H9 (cell line): ENCODE measurements at regions not wholly inside any gene's neighbourhood (a gene's known extent, or its start where the extent isn't known, plus 50 kb on each side); places are given as distances from the start of the nearest gene placed in this dataset.

ENCODE experiments used
- DNase-seq: peaks from one replicate; pipeline ENCODE4 v3.0.0-alpha.2; 2017
- H2AFZ ChIP-seq: one replicate; pipeline ENCODE4 v1.6.1; 2013; ENCODE audit warnings: mild to moderate bottlenecking, low read length, control low read depth, moderate library complexity
- H2AK5ac ChIP-seq: 2 replicates; pipeline ENCODE4 v1.6.1; 2013; ENCODE audit warnings: low read length, control low read depth, mixed read lengths; ENCODE audit not compliant: insufficient read length
- H2BK120ac ChIP-seq: one replicate; pipeline ENCODE4 v1.6.1; 2013; ENCODE audit warnings: low read depth, mild to moderate bottlenecking, low read length, control low read depth, inconsistent platforms; ENCODE audit not compliant: poor library complexity, severe bottlenecking
- H2BK12ac ChIP-seq: 2 replicates; pipeline ENCODE4 v1.6.1; 2013; ENCODE audit warnings: low read length, control low read depth, mixed read lengths, low read depth; ENCODE audit not compliant: insufficient read length
- H2BK15ac ChIP-seq: 2 replicates; pipeline ENCODE4 v1.6.1; 2013; ENCODE audit warnings: low read depth, low read length, control low read depth
- H2BK20ac ChIP-seq: one replicate; pipeline ENCODE4 v1.6.1; 2013; ENCODE audit warnings: low read depth, mild to moderate bottlenecking, low read length, control low read depth, inconsistent platforms; ENCODE audit not compliant: poor library complexity, severe bottlenecking
- H2BK5ac ChIP-seq: 2 replicates; pipeline ENCODE4 v1.6.1; 2013; ENCODE audit warnings: low read length, control low read depth, mixed read lengths; ENCODE audit not compliant: insufficient read length
- H3K14ac ChIP-seq: 2 replicates; pipeline ENCODE4 v1.6.1; 2013; ENCODE audit warnings: low read length, control low read depth; ENCODE audit not compliant: insufficient read depth
- H3K18ac ChIP-seq: 2 replicates; pipeline ENCODE4 v1.6.1; 2013; ENCODE audit warnings: low read depth, mild to moderate bottlenecking, mixed read lengths, low read length, control low read depth; ENCODE audit not compliant: insufficient read length
- H3K23ac ChIP-seq: 2 replicates; pipeline ENCODE4 v1.6.1; 2013; ENCODE audit warnings: low read length, control low read depth, mixed read lengths, low read depth; ENCODE audit not compliant: insufficient read length
- H3K23me2 ChIP-seq: 2 replicates; pipeline ENCODE4 v1.6.1; 2013; ENCODE audit warnings: low read depth, mild to moderate bottlenecking, mixed read lengths, low read length, control low read depth; ENCODE audit not compliant: insufficient read length, poor library complexity, severe bottlenecking
- H3K27ac ChIP-seq: 2 replicates; pipeline ENCODE4 v1.5.1; 2013; ENCODE audit warnings: low read length, control low read depth, mixed read lengths, low read depth; ENCODE audit not compliant: insufficient read length
- H3K27me3 ChIP-seq: 2 replicates; pipeline ENCODE4 v1.6.1; 2013; ENCODE audit warnings: low read length, control low read depth, inconsistent platforms; ENCODE audit not compliant: insufficient read depth
- H3K4ac ChIP-seq: 2 replicates; pipeline ENCODE4 v1.6.1; 2013; ENCODE audit warnings: low read depth, mild to moderate bottlenecking, control low read depth, inconsistent platforms, low read length, moderate library complexity
- H3K4me1 ChIP-seq: 2 replicates; pipeline ENCODE4 v1.6.1; 2013; ENCODE audit warnings: low read length, control low read depth, inconsistent platforms; ENCODE audit not compliant: insufficient read depth
- H3K4me2 ChIP-seq: 2 replicates; pipeline ENCODE4 v1.6.1; 2013; ENCODE audit warnings: low read length, control low read depth, mixed read lengths; ENCODE audit not compliant: insufficient read length, insufficient read depth
- H3K56ac ChIP-seq: 2 replicates; pipeline ENCODE4 v1.6.1; 2013; ENCODE audit warnings: low read depth, mild to moderate bottlenecking, mixed read lengths, low read length, control low read depth; ENCODE audit not compliant: insufficient read length
- H3K79me1 ChIP-seq: 2 replicates; pipeline ENCODE4 v1.6.1; 2013; ENCODE audit warnings: low read depth, mild to moderate bottlenecking, moderate library complexity, low read length, control low read depth, inconsistent platforms; ENCODE audit not compliant: insufficient read depth, poor library complexity, severe bottlenecking
- H3K79me2 ChIP-seq: 2 replicates; pipeline ENCODE4 v1.6.1; 2013; ENCODE audit warnings: low read length, control low read depth, inconsistent platforms; ENCODE audit not compliant: insufficient read depth
- H3K9ac ChIP-seq: 2 replicates; pipeline ENCODE4 v1.6.1; 2013; ENCODE audit warnings: low read length, control low read depth, mixed read lengths; ENCODE audit not compliant: insufficient read length; ENCODE audit errors: extremely low read depth
- H3K9me3 ChIP-seq: one replicate; pipeline ENCODE4 v1.6.1; 2013; ENCODE audit warnings: low read depth, low read length, inconsistent platforms; ENCODE audit not compliant: control insufficient read depth
- H3T11ph ChIP-seq: one replicate; pipeline ENCODE4 v1.6.1; 2013; ENCODE audit warnings: mild to moderate bottlenecking, low read length, control low read depth, inconsistent platforms
- H4K20me1 ChIP-seq: one replicate; pipeline ENCODE4 v1.6.1; 2013; ENCODE audit not compliant: control insufficient read depth, insufficient read length, insufficient read depth
- H4K5ac ChIP-seq: 2 replicates; pipeline ENCODE4 v1.6.1; 2013; ENCODE audit warnings: low read depth, mild to moderate bottlenecking, mixed read lengths, low read length, control low read depth; ENCODE audit not compliant: insufficient read length
- H4K8ac ChIP-seq: replicated peaks from 2 replicates; pipeline ENCODE4 v1.6.1; 2013; ENCODE audit warnings: low read length, control low read depth, mixed read lengths, low read depth; ENCODE audit not compliant: insufficient read length
- H4K91ac ChIP-seq: 2 replicates; pipeline ENCODE4 v1.6.1; 2013; ENCODE audit warnings: low read depth, mild to moderate bottlenecking, moderate library complexity, mixed read lengths, low read length, control low read depth; ENCODE audit not compliant: insufficient read length
- H3K27ac Mint-ChIP-seq, 3 experiments: 2 replicates in 2 of 3; 3 replicates in 1 of 3; pipeline ENCODE4 v1.8.0; 2020 to 2021; ENCODE audit warnings: mixed read lengths in 3 of 3, mild to moderate bottlenecking in 1 of 3, moderate library complexity in 1 of 3
- H3K27me3 Mint-ChIP-seq: 2 replicates; pipeline ENCODE4 v1.8.0; 2021; ENCODE audit warnings: low read depth, mild to moderate bottlenecking, moderate library complexity, mixed read lengths
- H3K36me3 Mint-ChIP-seq, 3 experiments: 2 replicates in 2 of 3; 3 replicates in 1 of 3; pipeline ENCODE4 v1.8.0; 2020 to 2021; ENCODE audit warnings: low read depth in 3 of 3, mixed read lengths in 3 of 3; ENCODE audit not compliant: insufficient read depth in 1 of 3
- H3K4me1 Mint-ChIP-seq, 2 experiments: 2 replicates each; pipeline ENCODE4 v1.8.0; 2020; ENCODE audit warnings: mixed read lengths in 2 of 2
- H3K4me3 Mint-ChIP-seq, 2 experiments: 2 replicates in 1 of 2; 3 replicates in 1 of 2; pipeline ENCODE4 v1.8.0; 2020 to 2021; ENCODE audit warnings: mild to moderate bottlenecking in 2 of 2, mixed read lengths in 2 of 2, moderate library complexity in 1 of 2
- H3K9me3 Mint-ChIP-seq, 2 experiments: 2 replicates in 1 of 2; 3 replicates in 1 of 2; pipeline ENCODE4 v1.8.0; 2020; ENCODE audit warnings: mild to moderate bottlenecking in 2 of 2, mixed read lengths in 2 of 2, moderate library complexity in 1 of 2
- CTCF ChIP-seq: fragments of 200-600 bp; sonication (generic); conservative IDR thresholded peaks from 3 replicates; pipeline ENCODE4 v1.8.0; 2021; ENCODE audit warnings: antibody characterized with exemption, mild to moderate bottlenecking
- WGBS: extraction: QIAGEN DNeasy Blood & Tissue Kit; methylation state at CpG from one replicate; pipeline ENCODE4 v1.1.7; 2013; ENCODE audit warnings: missing lambda C conversion rate, low lambda C conversion rate, mixed read lengths; ENCODE audit not compliant: insufficient read length; ENCODE audit errors: extremely low coverage; 5-methylcytosine and 5-hydroxymethylcytosine counted together

- no peak for DNase-seq
- no peaks in the 10 kb centered on the region for H3K23me2 ChIP-seq
- H3K79me1 ChIP-seq, result no peaks in the 10 kb centered on the region
- H3K27me3 ChIP-seq, result no peaks in the 10 kb centered on the region
- no peak overlapping the region for H4K8ac ChIP-seq
- Mint-ChIP-seq H3K36me3 (peaks cover 1 to 12% (median 2%) of the 10 kb centered on the region in 3 experiments; a peak in 6 of 7 replicates), H3K4me3 (no peak overlapping the region), H3K9me3 (peaks cover 4 to 8% of the 10 kb centered on the region in 2 experiments; a peak in 4 of 5 replicates), H3K4me1 (peaks cover 6 to 8% of the 10 kb centered on the region in 2 experiments; a peak in 2 of 4 replicates), H3K27ac (no peak overlapping the region), H3K27me3 (no peaks in the 10 kb centered on the region)
- no peak overlapping the region for H3K18ac ChIP-seq
- H4K20me1 ChIP-seq, result no peaks in the 10 kb centered on the region
- no peaks in the 10 kb centered on the region for H3K79me2 ChIP-seq
- no peak overlapping the region for H2BK5ac ChIP-seq
- no peak overlapping the region for H3K27ac ChIP-seq
- no CpG with 5 or more reads among the region's 8 CpGs for WGBS
- no peak overlapping the region for H3T11ph ChIP-seq
- no peak overlapping the region for H2BK15ac ChIP-seq
- no peak overlapping the region for H2BK120ac ChIP-seq
- no peak overlapping the region for H3K4ac ChIP-seq
- no peaks in the 10 kb centered on the region for H3K4me1 ChIP-seq
- H2BK20ac ChIP-seq, result no peak overlapping the region
- no peak overlapping the region for H3K4me2 ChIP-seq
- no peak overlapping the region for H3K56ac ChIP-seq
- H4K91ac ChIP-seq, result no peak overlapping the region
- no peaks in the 10 kb centered on the region for H3K9me3 ChIP-seq
- TF ChIP-seq CTCF, result no peak
- no peak overlapping the region for H3K9ac ChIP-seq
- no peak overlapping the region for H2AK5ac ChIP-seq
- H2BK12ac ChIP-seq, result no peak overlapping the region
- H4K5ac ChIP-seq, result no peak overlapping the region
- H2AFZ ChIP-seq, result no peak overlapping the region
- no peak overlapping the region for H3K23ac ChIP-seq
- H3K14ac ChIP-seq, result no peak overlapping the region
Observed at GRCh38 chr21:16117851-16118590, 388.2 kb downstream of the USP25 start.
